ENCODE measurements at regions not wholly inside any gene's neighbourhood (a gene's known extent, or its start where the extent isn't known, plus 50 kb on each side); places are given as distances from the start of the nearest gene placed in this dataset.

GRCh38 chr6:84469144-84469543 is 241.7 kb upstream of the CEP162 start:
- Histone ChIP-seq H3K79me2 (ENCODE audit: insufficient read depth, low read length) (no peaks in the 10 kb centered on the region), H3K9ac (ENCODE audit: insufficient read depth, low read length, poor library complexity, severe bottlenecking) (no peak overlapping the region), H3K27me3 (ENCODE audit: control insufficient read depth in 2 of 2, insufficient read depth in 2 of 2, low read length in 2 of 2) (no peaks in the 10 kb centered on the region), H3K9me3 (replicated peaks in 1 of 2; ENCODE audit: control insufficient read depth in 1 of 2, insufficient read depth in 1 of 2, low read length in 2 of 2) (no peaks in the 10 kb centered on the region), H3K27ac (ENCODE audit: low read depth in 1 of 2, low read length in 2 of 2) (no peak overlapping the region), H3K36me3 (replicated peaks in 1 of 2; ENCODE audit: control insufficient read depth in 1 of 2, insufficient read depth in 2 of 2, low read length in 2 of 2) (no peaks in the 10 kb centered on the region), H4K20me1 (ENCODE audit: insufficient read depth, low read length) (no peaks in the 10 kb centered on the region), H3K4me3 (replicated peaks in 1 of 3; ENCODE audit: low read depth in 2 of 3, low read length in 3 of 3) (no peak overlapping the region), H3K4me1 (ENCODE audit: control insufficient read depth in 1 of 2, insufficient read depth in 2 of 2, low read length in 2 of 2) (no peaks in the 10 kb centered on the region), H2AFZ (ENCODE audit: insufficient read depth, low read depth, low read length, poor library complexity, severe bottlenecking) (no peak overlapping the region), H3K4me2 (replicated peaks; ENCODE audit: extremely low read depth, low read length, poor library complexity, severe bottlenecking) (no peak overlapping the region)
- WGBS (ENCODE audit: insufficient coverage): 80% methylated on average over 1 of the region's 1 CpG
- no peaks in the 10 kb centered on the region for H3K27me3 Mint-ChIP-seq (ENCODE audit: low read depth in 3 of 3)
- TF ChIP-seq, protein P1, sequence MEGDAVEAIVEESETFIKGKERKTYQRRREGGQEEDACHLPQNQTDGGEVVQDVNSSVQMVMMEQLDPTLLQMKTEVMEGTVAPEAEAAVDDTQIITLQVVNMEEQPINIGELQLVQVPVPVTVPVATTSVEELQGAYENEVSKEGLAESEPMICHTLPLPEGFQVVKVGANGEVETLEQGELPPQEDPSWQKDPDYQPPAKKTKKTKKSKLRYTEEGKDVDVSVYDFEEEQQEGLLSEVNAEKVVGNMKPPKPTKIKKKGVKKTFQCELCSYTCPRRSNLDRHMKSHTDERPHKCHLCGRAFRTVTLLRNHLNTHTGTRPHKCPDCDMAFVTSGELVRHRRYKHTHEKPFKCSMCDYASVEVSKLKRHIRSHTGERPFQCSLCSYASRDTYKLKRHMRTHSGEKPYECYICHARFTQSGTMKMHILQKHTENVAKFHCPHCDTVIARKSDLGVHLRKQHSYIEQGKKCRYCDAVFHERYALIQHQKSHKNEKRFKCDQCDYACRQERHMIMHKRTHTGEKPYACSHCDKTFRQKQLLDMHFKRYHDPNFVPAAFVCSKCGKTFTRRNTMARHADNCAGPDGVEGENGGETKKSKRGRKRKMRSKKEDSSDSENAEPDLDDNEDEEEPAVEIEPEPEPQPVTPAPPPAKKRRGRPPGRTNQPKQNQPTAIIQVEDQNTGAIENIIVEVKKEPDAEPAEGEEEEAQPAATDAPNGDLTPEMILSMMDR (IDR thresholded peaks at IDR 0.05): no peak
- no peaks in the 10 kb centered on the region for H3K36me3 Mint-ChIP-seq
- no peak overlapping the region for H3K4me3 Mint-ChIP-seq
- DNase-seq: no peak
- H3K4me1 Mint-ChIP-seq: no peaks in the 10 kb centered on the region
- H3K9me3 Mint-ChIP-seq: peaks cover 0 to 7% (median 2%) of the 10 kb centered on the region in 7 donors
- intact Hi-C loops (cut with micrococcal nuclease): no loop called here
- H3K27ac Mint-ChIP-seq: no peak overlapping the region

GRCh38 chr6:84467296-84467695 is 239.9 kb upstream of the CEP162 start:
- H4K20me1 ChIP-seq (ENCODE audit: insufficient read depth, low read length): no peaks in the 10 kb centered on the region
- no peaks in the 10 kb centered on the region for H3K27me3 Mint-ChIP-seq (ENCODE audit: low read depth in 3 of 3)
- H3K4me1 ChIP-seq (ENCODE audit: control insufficient read depth in 1 of 2, insufficient read depth in 2 of 2, low read length in 2 of 2): no peaks in the 10 kb centered on the region
- intact Hi-C loops (cut with micrococcal nuclease): no loop called here
- H3K79me2 ChIP-seq (ENCODE audit: insufficient read depth, low read length): no peaks in the 10 kb centered on the region
- H3K4me2 ChIP-seq (replicated peaks; ENCODE audit: extremely low read depth, low read length, poor library complexity, severe bottlenecking): no peak overlapping the region
- H3K9me3 Mint-ChIP-seq: peaks cover 0 to 5% (median 2%) of the 10 kb centered on the region in 7 donors
- no peaks in the 10 kb centered on the region for H3K36me3 Mint-ChIP-seq
- TF ChIP-seq, protein P1 (IDR thresholded peaks at IDR 0.05): no peak
- H3K36me3 ChIP-seq (replicated peaks in 1 of 2; ENCODE audit: control insufficient read depth in 1 of 2, insufficient read depth in 2 of 2, low read length in 2 of 2): no peaks in the 10 kb centered on the region
- no peak overlapping the region for H3K9ac ChIP-seq (ENCODE audit: insufficient read depth, low read length, poor library complexity, severe bottlenecking)
- H2AFZ ChIP-seq (ENCODE audit: insufficient read depth, low read depth, low read length, poor library complexity, severe bottlenecking): no peak overlapping the region
- H3K4me1 Mint-ChIP-seq: no peaks in the 10 kb centered on the region
- H3K9me3 ChIP-seq (replicated peaks in 1 of 2; ENCODE audit: control insufficient read depth in 1 of 2, insufficient read depth in 1 of 2, low read length in 2 of 2): no peaks in the 10 kb centered on the region
- no peak overlapping the region for H3K27ac Mint-ChIP-seq
- H3K27me3 ChIP-seq (ENCODE audit: control insufficient read depth in 2 of 2, insufficient read depth in 2 of 2, low read length in 2 of 2): no peaks in the 10 kb centered on the region
- DNase-seq: no peak
- no peak overlapping the region for H3K4me3 Mint-ChIP-seq
- no peak overlapping the region for H3K4me3 ChIP-seq (replicated peaks in 1 of 3; ENCODE audit: low read depth in 2 of 3, low read length in 3 of 3)
- H3K27ac ChIP-seq (ENCODE audit: low read depth in 1 of 2, low read length in 2 of 2): no peak overlapping the region
